Gastrocnemius medialis (tissue), 4 donors: ENCODE measurements at regions not wholly inside any gene's neighbourhood (a gene's known extent, or its start where the extent isn't known, plus 50 kb on each side); places are given as distances from the start of the nearest gene placed in this dataset.

Source experiments
- ATAC-seq, 2 donors: fragments of 150-250 bp; one replicate each; pipeline ENCODE4 v1.9.1; 2016
- DNase-seq, 2 donors: peaks; one replicate each; pipeline ENCODE4 v3.0.0-alpha.2; 2019
- H3K27ac ChIP-seq, 4 donors: fragments of 200-600 bp; sonication (generic); 1 replicate in 1 of 4; 2 replicates in 3 of 4; pipeline ENCODE4 v1.5.1; 2016 to 2018; ENCODE audit warnings: mild to moderate bottlenecking in 2 of 4, moderate library complexity in 1 of 4
- H3K27me3 ChIP-seq, 3 donors: fragments of 200-600 bp; sonication (generic) in 2 of 3; 1 replicate in 1 of 3; 2 replicates in 2 of 3; pipeline versions ENCODE4 v1.5.1 to v1.6.0; 2016 to 2019; ENCODE audit warnings: mild to moderate bottlenecking in 1 of 3, moderate library complexity in 1 of 3
- H3K36me3 ChIP-seq, 2 donors: fragments of 200-600 bp; sonication (generic) in 1 of 2; one replicate each; pipeline ENCODE4 v1.5.1; 2017 to 2018
- H3K4me1 ChIP-seq, 2 donors: fragments of 200-600 bp; sonication (generic) in 1 of 2; one replicate each; pipeline ENCODE4 v1.5.1; 2016 to 2017; ENCODE audit warnings: mild to moderate bottlenecking in 2 of 2
- H3K4me3 ChIP-seq, 4 donors: fragments of 200-600 bp; sonication (generic) in 3 of 4; 1 replicate in 1 of 4; 2 replicates in 3 of 4; pipeline ENCODE4 v1.5.1; 2016 to 2019; ENCODE audit warnings: mild to moderate bottlenecking in 2 of 4
- H3K9me3 ChIP-seq, 3 donors: fragments of 200-600 bp; sonication (generic) in 2 of 3; 1 replicate in 1 of 3; 2 replicates in 2 of 3; pipeline ENCODE4 v1.5.1; 2016 to 2019
- POLR2A ChIP-seq, 2 donors: fragments of 450-650 bp; IDR thresholded peaks; one replicate each; pipeline ENCODE4 v1.6.1; 2017; ENCODE audit warnings: antibody characterized with exemption in 2 of 2, mild to moderate bottlenecking in 2 of 2, moderate library complexity in 2 of 2
- in situ Hi-C, 4 donors: fragments of 200-750 bp; cut with MboI; loops; one replicate each; pipeline versions ENCODE4 v1.15.0 to v1.8.0; 2017; ENCODE audit warnings: low sequenced_read_pairs in 4 of 4
- intact Hi-C: fragments of 100-400 bp; cut with DNase I; formaldehyde crosslinking; loops from one replicate; pipeline ENCODE4 v1.15.1; 2023; ENCODE audit warnings: low total_unique reads
- TF ChIP-seq, protein P1 (sequence below), 5 experiments: fragments of 450-650 bp in 3 of 5; fragments of 200-600 bp in 2 of 5; sonication (generic) in 2 of 5; IDR thresholded peaks in 4 of 5; conservative IDR thresholded peaks in 1 of 5; 1 replicate in 4 of 5; 2 replicates in 1 of 5; pipeline ENCODE4 v1.5.1; 2016 to 2019; ENCODE audit warnings: antibody characterized with exemption in 5 of 5, mild to moderate bottlenecking in 3 of 5, moderate library complexity in 3 of 5

DNA sequence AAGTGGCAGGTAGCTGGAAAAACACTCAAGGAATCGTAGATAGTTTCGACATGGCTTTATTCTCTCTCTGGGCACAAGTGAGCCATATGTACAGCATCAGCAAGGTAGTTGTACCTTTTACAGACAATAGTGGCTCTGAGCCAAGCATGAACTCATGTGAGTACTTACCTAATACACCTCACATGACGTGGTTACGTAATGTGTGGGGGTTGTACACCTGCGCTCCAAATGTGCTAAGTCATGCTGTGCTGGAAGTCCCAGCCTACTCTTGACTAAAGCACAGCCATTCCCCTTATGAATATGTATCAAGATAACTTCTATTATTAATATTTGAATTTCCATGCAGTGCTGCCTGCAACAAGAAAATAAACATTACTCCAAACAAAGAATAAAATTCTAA, 78.8 kb upstream of the HMGN3 start:
- TF ChIP-seq POLR2A (IDR thresholded peaks at IDR 0.05): no peak
- TF ChIP-seq, protein P1, sequence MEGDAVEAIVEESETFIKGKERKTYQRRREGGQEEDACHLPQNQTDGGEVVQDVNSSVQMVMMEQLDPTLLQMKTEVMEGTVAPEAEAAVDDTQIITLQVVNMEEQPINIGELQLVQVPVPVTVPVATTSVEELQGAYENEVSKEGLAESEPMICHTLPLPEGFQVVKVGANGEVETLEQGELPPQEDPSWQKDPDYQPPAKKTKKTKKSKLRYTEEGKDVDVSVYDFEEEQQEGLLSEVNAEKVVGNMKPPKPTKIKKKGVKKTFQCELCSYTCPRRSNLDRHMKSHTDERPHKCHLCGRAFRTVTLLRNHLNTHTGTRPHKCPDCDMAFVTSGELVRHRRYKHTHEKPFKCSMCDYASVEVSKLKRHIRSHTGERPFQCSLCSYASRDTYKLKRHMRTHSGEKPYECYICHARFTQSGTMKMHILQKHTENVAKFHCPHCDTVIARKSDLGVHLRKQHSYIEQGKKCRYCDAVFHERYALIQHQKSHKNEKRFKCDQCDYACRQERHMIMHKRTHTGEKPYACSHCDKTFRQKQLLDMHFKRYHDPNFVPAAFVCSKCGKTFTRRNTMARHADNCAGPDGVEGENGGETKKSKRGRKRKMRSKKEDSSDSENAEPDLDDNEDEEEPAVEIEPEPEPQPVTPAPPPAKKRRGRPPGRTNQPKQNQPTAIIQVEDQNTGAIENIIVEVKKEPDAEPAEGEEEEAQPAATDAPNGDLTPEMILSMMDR (IDR thresholded peaks at IDR 0.05 in 4 of 5, conservative IDR thresholded peaks at IDR 0.05 in 1 of 5): no peak
- H3K9me3 ChIP-seq: no peaks in the 10 kb centered on the region
- intact Hi-C loops: no loop called here

DNA sequence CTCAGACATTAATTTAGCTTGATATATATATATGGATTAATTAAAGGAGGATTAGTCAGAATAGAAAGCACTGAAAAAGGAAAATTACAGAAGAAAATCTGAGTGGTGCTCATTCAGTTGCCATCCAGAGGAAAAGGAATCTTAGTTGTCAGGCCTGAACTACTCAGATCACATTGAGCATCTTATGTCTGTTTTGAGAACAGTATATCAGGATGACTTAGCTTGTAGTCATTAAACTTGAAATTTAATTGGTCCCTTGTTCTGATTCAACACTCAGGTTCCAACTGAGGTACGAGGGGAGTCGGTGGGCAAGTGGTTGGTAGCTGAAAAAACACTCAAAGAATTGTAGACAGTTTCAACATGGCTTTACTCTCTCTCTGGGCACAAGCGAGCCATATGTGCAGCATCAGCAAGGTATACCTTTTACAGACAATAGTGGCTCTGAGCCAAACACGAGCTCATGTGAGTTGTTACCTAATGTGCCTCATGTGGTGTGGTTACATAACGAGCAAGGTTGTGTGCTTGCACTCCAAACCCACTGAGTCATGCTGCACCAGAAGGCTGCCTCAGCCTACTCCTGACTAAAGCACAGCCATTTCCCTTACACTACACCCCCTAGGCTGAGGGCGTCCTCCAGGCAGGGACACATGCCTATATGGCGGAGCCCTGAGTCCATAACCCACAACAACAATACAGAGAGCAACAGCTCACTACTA, 73.0 kb upstream of the HMGN3 start:
- ATAC-seq: no peak
- Histone ChIP-seq H3K36me3 (no peaks in the 10 kb centered on the region), H3K27ac (no peak overlapping the region), H3K4me3 (no peak overlapping the region), H3K9me3 (no peaks in the 10 kb centered on the region), H3K4me1 (no peaks in the 10 kb centered on the region), H3K27me3 (no peaks in the 10 kb centered on the region)
- no peak for TF ChIP-seq POLR2A (IDR thresholded peaks at IDR 0.05)
- TF ChIP-seq, protein P1 (IDR thresholded peaks at IDR 0.05 in 4 of 5, conservative IDR thresholded peaks at IDR 0.05 in 1 of 5): no peak
- no peak for DNase-seq
- in situ Hi-C loops: no loop called here
- intact Hi-C loops: no loop called here

More for the DNA sequence above, 78.8 kb upstream of the HMGN3 start:
- in situ Hi-C loops: no loop called here
- H3K27ac ChIP-seq: no peak overlapping the region
- ATAC-seq (no peak), DNase-seq (no peak)
- H3K36me3 ChIP-seq: no peaks in the 10 kb centered on the region
- no peaks in the 10 kb centered on the region for H3K4me1 ChIP-seq
- H3K4me3 ChIP-seq: no peak overlapping the region
- H3K27me3 ChIP-seq: no peaks in the 10 kb centered on the region

- Histone ChIP-seq H3K9me3 (no peaks in the 10 kb centered on the region), H3K4me1 (no peaks in the 10 kb centered on the region), H3K4me3 (no peak overlapping the region), H3K27me3 (no peaks in the 10 kb centered on the region), H3K36me3 (no peaks in the 10 kb centered on the region), H3K27ac (no peak overlapping the region)
- ATAC-seq (no peak), DNase-seq (no peak)
- intact Hi-C loops (no loop called here), in situ Hi-C loops (no loop called here)
- TF ChIP-seq, protein P1 (IDR thresholded peaks at IDR 0.05 in 4 of 5, conservative IDR thresholded peaks at IDR 0.05 in 1 of 5): no peak
- no peak for TF ChIP-seq POLR2A (IDR thresholded peaks at IDR 0.05)
These were observed 70.5 kb upstream of the HMGN3 start for GRCh38 chr6:79305020-79305419.

- ATAC-seq: no peak
- in situ Hi-C loops: no loop called here
These were observed 67.9 kb upstream of the HMGN3 start for GRCh38 chr6:79302341-79302740.

More at GRCh38 chr6:79302341-79302740, 67.9 kb upstream of the HMGN3 start:
- H3K27me3 ChIP-seq: no peaks in the 10 kb centered on the region
- no peaks in the 10 kb centered on the region for H3K9me3 ChIP-seq
- H3K4me3 ChIP-seq: no peak overlapping the region
- H3K27ac ChIP-seq: no peak overlapping the region
- no peaks in the 10 kb centered on the region for H3K36me3 ChIP-seq
- intact Hi-C loops: no loop called here
- no peak for DNase-seq
- H3K4me1 ChIP-seq: no peaks in the 10 kb centered on the region
- no peak for TF ChIP-seq POLR2A (IDR thresholded peaks at IDR 0.05)
- TF ChIP-seq, protein P1 (IDR thresholded peaks at IDR 0.05 in 4 of 5, conservative IDR thresholded peaks at IDR 0.05 in 1 of 5): no peak
